H1 (cell line): ENCODE measurements at regions not wholly inside any gene's neighbourhood (a gene's known extent, or its start where the extent isn't known, plus 50 kb on each side); places are given as distances from the start of the nearest gene placed in this dataset.

Source experiments
- CTCF ChIA-PET: fragments of 300-600 bp; sonication (Branson Sonifier 250); formaldehyde crosslinking; loops from one replicate; lab custom pipeline; 2021; ENCODE audit not compliant: partially characterized antibody; lab: Charles Lee
- POLR2A ChIA-PET: fragments of 300-600 bp; sonication (Branson Sonifier 250); formaldehyde crosslinking; loops from one replicate; lab custom pipeline; 2021; ENCODE audit warnings: inconsistent platforms; ENCODE audit not compliant: partially characterized antibody; lab: Charles Lee
- DNase-seq, 2 experiments: peaks; one replicate each; pipeline versions ENCODE4 v3.0.0 to v3.0.0-alpha.2; 2010 to 2022; ENCODE audit warnings: low spot score in 2 of 2, low read depth in 1 of 2, mixed read lengths in 1 of 2
- FAIRE-seq: peaks from 2 replicates; lab custom pipeline; 2011; peaks lifted over from hg19 to GRCh38; lab: Jason Lieb, UNC
- H2AFZ ChIP-seq: 2 replicates; pipeline ENCODE4 v1.8.1; 2012; ENCODE audit warnings: low read length, inconsistent platforms
- H2AK5ac ChIP-seq: 2 replicates; pipeline ENCODE4 v1.6.1; 2013; ENCODE audit warnings: low read depth, low read length
- H2BK120ac ChIP-seq: replicated peaks from 2 replicates; pipeline ENCODE3; 2013; ENCODE audit warnings: low read depth, low read length, inconsistent platforms
- H2BK12ac ChIP-seq: 2 replicates; pipeline ENCODE4 v1.6.1; 2013; ENCODE audit warnings: low read depth, low read length
- H2BK15ac ChIP-seq: 2 replicates; pipeline ENCODE4 v1.6.1; 2013; ENCODE audit warnings: low read length
- H2BK20ac ChIP-seq: 2 replicates; pipeline ENCODE4 v1.6.1; 2013; ENCODE audit warnings: low read length
- H2BK5ac ChIP-seq: 2 replicates; pipeline ENCODE4 v1.6.1; 2013; ENCODE audit warnings: low read depth, low read length
- H3K14ac ChIP-seq: 2 replicates; pipeline ENCODE4 v1.6.1; 2013; ENCODE audit warnings: inconsistent platforms; ENCODE audit not compliant: insufficient read length
- H3K18ac ChIP-seq: 2 replicates; pipeline ENCODE4 v1.6.1; 2013; ENCODE audit warnings: low read length; ENCODE audit errors: extremely low read depth
- H3K23ac ChIP-seq: 2 replicates; pipeline ENCODE4 v1.6.1; 2013; ENCODE audit warnings: inconsistent platforms; ENCODE audit not compliant: insufficient read length
- H3K23me2 ChIP-seq: 2 replicates; pipeline ENCODE4 v1.6.1; 2013; ENCODE audit warnings: low read depth, low read length
- H3K27ac ChIP-seq: 2 replicates; pipeline ENCODE4 v1.6.1; 2011; ENCODE audit warnings: low read depth, low read length, inconsistent platforms
- H3K27me3 ChIP-seq, 4 experiments: replicated peaks in 1 of 4; 1 replicate in 1 of 4; 2 replicates in 3 of 4; pipeline versions ENCODE4 v1.6.1 to v1.8.1; 2011 to 2013; ENCODE audit warnings: low read length in 3 of 4, mild to moderate bottlenecking in 3 of 4, inconsistent platforms in 2 of 4, mixed read lengths in 2 of 4, moderate library complexity in 1 of 4; ENCODE audit not compliant: control insufficient read depth in 3 of 4, insufficient read depth in 3 of 4; ENCODE audit errors: extremely low read depth in 1 of 4
- H3K36me3 ChIP-seq, 4 experiments: 2 replicates each; pipeline versions ENCODE4 v1.6.1 to v1.8.1; 2011 to 2013; ENCODE audit warnings: mild to moderate bottlenecking in 4 of 4, low read length in 3 of 4, moderate library complexity in 2 of 4, control low read depth in 1 of 4, inconsistent platforms in 1 of 4; ENCODE audit not compliant: insufficient read depth in 4 of 4, control insufficient read depth in 2 of 4
- H3K4ac ChIP-seq: replicated peaks from 2 replicates; pipeline ENCODE3; 2013; ENCODE audit warnings: low read length, low read depth, mixed read lengths, inconsistent platforms; ENCODE audit not compliant: insufficient read length
- H3K4me1 ChIP-seq, 4 experiments: replicated peaks in 1 of 4; 1 replicate in 1 of 4; 2 replicates in 3 of 4; pipeline versions ENCODE4 v1.6.1 to v1.8.1; 2011 to 2013; ENCODE audit warnings: low read length in 3 of 4, inconsistent platforms in 2 of 4, mixed read lengths in 1 of 4; ENCODE audit not compliant: insufficient read depth in 4 of 4, control insufficient read depth in 3 of 4
- H3K4me2 ChIP-seq, 2 experiments: 2 replicates each; pipeline versions ENCODE4 v1.6.1 to v1.8.1; 2011 to 2013; ENCODE audit warnings: low read depth in 2 of 2, low read length in 2 of 2, control low read depth in 1 of 2, inconsistent platforms in 1 of 2, mild to moderate bottlenecking in 1 of 2; ENCODE audit not compliant: insufficient read depth in 1 of 2
- H3K4me3 ChIP-seq, 4 experiments: fragments of 200-600, 300-600 bp in 1 of 4; sonication (generic), shearing (Covaris generic), sonication (Bioruptor Twin) in 1 of 4; 2 replicates each; pipeline versions ENCODE4 v1.5.1 to v1.8.1; 2011 to 2016; ENCODE audit warnings: low read length in 4 of 4, low read depth in 3 of 4, control low read depth in 2 of 4, inconsistent platforms in 2 of 4, mild to moderate bottlenecking in 2 of 4, mixed read lengths in 1 of 4, moderate library complexity in 1 of 4; ENCODE audit not compliant: insufficient read depth in 2 of 4; ENCODE audit errors: extremely low read depth in 1 of 4
- H3K56ac ChIP-seq: replicated peaks from 2 replicates; pipeline ENCODE3; 2013; ENCODE audit warnings: low read depth, mild to moderate bottlenecking, mixed read lengths, low read length, inconsistent platforms; ENCODE audit not compliant: insufficient read length
- H3K79me1 ChIP-seq: 2 replicates; pipeline ENCODE4 v1.6.1; 2013; ENCODE audit warnings: low read depth, low read length, control low read depth
- H3K79me2 ChIP-seq, 2 experiments: 2 replicates each; pipeline versions ENCODE4 v1.6.1 to v1.8.1; 2012 to 2013; ENCODE audit warnings: low read length in 2 of 2, mild to moderate bottlenecking in 2 of 2, inconsistent platforms in 1 of 2; ENCODE audit not compliant: insufficient read depth in 2 of 2, control insufficient read depth in 1 of 2
- H3K9ac ChIP-seq, 4 experiments: replicated peaks in 1 of 4; 1 replicate in 1 of 4; 2 replicates in 3 of 4; pipeline versions ENCODE4 v1.6.1 to v1.8.1; 2011 to 2013; ENCODE audit warnings: low read depth in 3 of 4, low read length in 3 of 4, control low read depth in 2 of 4, mild to moderate bottlenecking in 2 of 4, moderate library complexity in 2 of 4, inconsistent platforms in 1 of 4; ENCODE audit errors: extremely low read depth in 1 of 4
- H3K9me3 ChIP-seq, 2 experiments: 2 replicates each; pipeline versions ENCODE4 v1.6.1 to v1.8.1; 2012 to 2013; ENCODE audit warnings: mild to moderate bottlenecking in 2 of 2, moderate library complexity in 2 of 2, control low read depth in 1 of 2, inconsistent platforms in 1 of 2, low read depth in 1 of 2, low read length in 1 of 2, mixed read lengths in 1 of 2; ENCODE audit not compliant: insufficient read depth in 2 of 2
- H4K20me1 ChIP-seq, 2 experiments: replicated peaks in 1 of 2; 2 replicates each; pipeline versions ENCODE3 to v1.8.1; 2011 to 2013; ENCODE audit warnings: inconsistent platforms in 2 of 2, low read length in 2 of 2, mild to moderate bottlenecking in 1 of 2; ENCODE audit not compliant: insufficient read depth in 2 of 2, control insufficient read depth in 1 of 2
- H4K5ac ChIP-seq: 2 replicates; pipeline ENCODE4 v1.6.1; 2013; ENCODE audit warnings: low read length, low read depth, mixed read lengths, inconsistent platforms; ENCODE audit not compliant: insufficient read length
- H4K8ac ChIP-seq: 2 replicates; pipeline ENCODE4 v1.8.0; 2013; ENCODE audit warnings: mild to moderate bottlenecking, moderate library complexity, low read length, inconsistent platforms; ENCODE audit not compliant: insufficient read depth; ENCODE audit errors: extremely low read depth
- H4K91ac ChIP-seq: replicated peaks from 2 replicates; pipeline ENCODE3; 2013; ENCODE audit warnings: low read length, mixed read lengths, inconsistent platforms; ENCODE audit not compliant: insufficient read length
- CTBP2 ChIP-seq: IDR thresholded peaks from 2 replicates; pipeline ENCODE4 v1.7.0; 2011; ENCODE audit warnings: borderline replicate concordance, mild to moderate bottlenecking, moderate library complexity, mixed read lengths, low read length; ENCODE audit not compliant: insufficient read depth, insufficient read length
- FOSL1 ChIP-seq: IDR thresholded peaks from 2 replicates; pipeline ENCODE4 v1.6.1; 2011; ENCODE audit warnings: mild to moderate bottlenecking, low read depth, low read length, moderate library complexity; ENCODE audit not compliant: insufficient read depth
- HDAC2 ChIP-seq, 2 experiments: fragments of 300-600 bp in 1 of 2; sonication (generic) in 1 of 2; IDR thresholded peaks; 2 replicates each; pipeline ENCODE4 v1.6.1; 2011 to 2012; ENCODE audit warnings: low read depth in 2 of 2, low read length in 2 of 2, mild to moderate bottlenecking in 2 of 2, moderate library complexity in 2 of 2, borderline replicate concordance in 1 of 2, inconsistent platforms in 1 of 2
- NANOG ChIP-seq: IDR thresholded peaks from 2 replicates; pipeline ENCODE4 v1.6.1; 2011; ENCODE audit warnings: low read length, low read depth, mild to moderate bottlenecking, inconsistent platforms; ENCODE audit not compliant: insufficient read depth, poor library complexity, severe bottlenecking
- RNF2 ChIP-seq: fragments of 200-900, 300-1000 bp; sonication (generic); IDR thresholded peaks from 2 replicates; pipeline ENCODE4 v1.7.1; 2016; ENCODE audit warnings: borderline replicate concordance, low read depth, mild to moderate bottlenecking, antibody characterized with exemption, low read length; ENCODE audit not compliant: poor library complexity, severe bottlenecking; ENCODE audit errors: missing control alignments
- WGBS, 2 experiments: shearing (Covaris generic) in 1 of 2; methylation state at CpG; one replicate each; pipeline versions ENCODE4 v1.1.6 to v1.1.7; 2013 to 2015; ENCODE audit warnings: low lambda C conversion rate in 2 of 2, mixed read lengths in 2 of 2, inconsistent platforms in 1 of 2, low coverage in 1 of 2, missing lambda C conversion rate in 1 of 2; ENCODE audit not compliant: insufficient replicate concordance in 2 of 2, insufficient coverage in 1 of 2, insufficient read length in 1 of 2; ENCODE audit errors: extremely low coverage in 1 of 2, missing lambda C conversion rate in 1 of 2; 5-methylcytosine and 5-hydroxymethylcytosine counted together

- no peak overlapping the region for H2BK20ac ChIP-seq
- H3K4me3 ChIP-seq: no peak overlapping the region
- no peak overlapping the region for H3K27ac ChIP-seq
- no peak overlapping the region for H4K91ac ChIP-seq
- H2BK12ac ChIP-seq: no peak overlapping the region
- H4K8ac ChIP-seq: no peak overlapping the region
- no peak for FAIRE-seq
- H2BK120ac ChIP-seq: no peak overlapping the region
- H3K4me2 ChIP-seq: no peak overlapping the region
- H4K20me1 ChIP-seq: no peaks in the 10 kb centered on the region
- H3K4ac ChIP-seq: no peak overlapping the region
- H3K56ac ChIP-seq: no peak overlapping the region
- H3K18ac ChIP-seq: no peak overlapping the region
- H2AFZ ChIP-seq: no peak overlapping the region
- H3K79me1 ChIP-seq: no peaks in the 10 kb centered on the region
- H3K14ac ChIP-seq: no peak overlapping the region
- POLR2A ChIA-PET: interaction anchor here (0.8 kb wide), 1 partner anchor 31 kb away, joined by 3 read pairs; no protein-coding TSS in a partner anchor
- no peak overlapping the region for H4K5ac ChIP-seq
- no peak overlapping the region for H2BK5ac ChIP-seq
- no peaks in the 10 kb centered on the region for H3K79me2 ChIP-seq
- H3K23ac ChIP-seq: no peak overlapping the region
- no peak overlapping the region for H2AK5ac ChIP-seq
- H3K23me2 ChIP-seq: no peaks in the 10 kb centered on the region
- no peaks in the 10 kb centered on the region for H3K27me3 ChIP-seq
- H3K9ac ChIP-seq: no peak overlapping the region
- DNase-seq: no peak
- H3K4me1 ChIP-seq: peaks cover 0 to 4% (median 0%) of the 10 kb centered on the region in 4 experiments; a peak in 2 of 7 replicates
- H3K36me3 ChIP-seq: no peaks in the 10 kb centered on the region
- WGBS, 2 experiments: 91% methylated on average over 4 of the region's 4 CpGs; no CpG with 5 or more reads in 1 of the 2 experiments
- no peak overlapping the region for H2BK15ac ChIP-seq
- TF ChIP-seq CTBP2 (no peak), RNF2 (no peak), FOSL1 (no peak), HDAC2 (IDR thresholded peaks at IDR 0.05; ENCODE audit: borderline replicate concordance in 1 of 2, low read depth in 2 of 2, low read length in 2 of 2) (no peak), NANOG (no peak)
- H3K9me3 ChIP-seq: no peaks in the 10 kb centered on the region
- CTCF ChIA-PET: interaction anchor here (0.6 kb wide), 1 partner anchor 192 kb away, joined by 3 read pairs; no protein-coding TSS in a partner anchor
These were observed 186.7 kb downstream of the TOMM20 start for GRCh38 chr1:234942012-234942332.
